Activated T-helper 1 cell treated with anti-CD3 and anti-CD28 coated beads, Interleukin-12 subunit alpha, Interleukin-12 subunit beta, Interleukin-2, Interleukin-4 antibody, amounts not matched to agents 30 ng/mL and 10 ng/mL and 1 ng/mL, durations not matched to agents 14 hours and 24 hours and 36 hours (primary cell): ENCODE measurements at regions not wholly inside any gene's neighbourhood (a gene's known extent, or its start where the extent isn't known, plus 50 kb on each side); places are given as distances from the start of the nearest gene placed in this dataset.

Experiments
- DNase-seq: peaks from one replicate; pipeline ENCODE4 v3.0.0; 2021; ENCODE audit warnings: low spot score
- H3K27ac Mint-ChIP-seq: one replicate; pipeline ENCODE4 v1.8.0; 2021; ENCODE audit warnings: mild to moderate bottlenecking, mixed read lengths
- H3K27me3 Mint-ChIP-seq: one replicate; pipeline ENCODE4 v1.8.0; 2022; ENCODE audit warnings: mild to moderate bottlenecking, moderate library complexity, mixed read lengths; ENCODE audit not compliant: insufficient read depth
- H3K36me3 Mint-ChIP-seq: one replicate; pipeline ENCODE4 v1.8.0; 2021; ENCODE audit warnings: low read depth, mixed read lengths
- H3K4me1 Mint-ChIP-seq: one replicate; pipeline ENCODE4 v1.8.0; 2021; ENCODE audit warnings: low read depth, mixed read lengths
- H3K4me3 Mint-ChIP-seq: one replicate; pipeline ENCODE4 v1.8.0; 2021; ENCODE audit warnings: mild to moderate bottlenecking, moderate library complexity, mixed read lengths
- H3K9me3 Mint-ChIP-seq: one replicate; pipeline ENCODE4 v1.8.0; 2021; ENCODE audit warnings: mixed read lengths
- intact Hi-C: fragments of 100-400 bp; cut with micrococcal nuclease; formaldehyde crosslinking; loops from one replicate; pipeline ENCODE4 v1.15.1; 2024

DNA sequence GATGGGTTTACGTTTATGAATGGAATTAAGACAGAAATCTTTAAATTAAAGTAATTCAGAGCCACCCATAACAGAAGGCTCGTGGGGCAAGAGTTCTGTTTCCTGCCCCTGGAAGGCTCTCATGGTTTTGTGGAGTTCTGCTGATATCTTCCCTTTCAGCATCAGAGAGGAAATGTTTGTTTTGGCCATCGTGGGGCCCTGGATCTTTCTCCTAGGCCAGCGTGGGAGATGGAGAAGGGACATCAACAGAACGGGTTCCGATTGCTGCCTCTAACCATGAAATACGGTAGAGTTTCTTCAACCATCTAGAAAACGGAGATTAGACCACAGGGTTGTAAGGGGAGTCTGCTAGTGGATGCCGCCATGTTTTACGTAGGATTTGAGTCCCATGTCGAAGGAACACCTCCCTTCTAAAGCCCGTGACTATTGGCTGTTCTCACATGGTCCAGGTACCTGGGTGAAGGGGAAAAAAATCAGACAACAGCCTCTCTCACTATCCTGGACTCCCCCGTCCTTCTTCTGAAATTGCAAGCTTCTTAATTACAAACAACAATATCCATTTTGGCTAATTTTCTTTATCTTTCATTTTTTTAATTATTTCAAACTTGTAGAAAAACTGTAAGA, 169.1 kb upstream of the CELF2 start:
- no peaks in the 10 kb centered on the region for H3K4me1 Mint-ChIP-seq
- DNase-seq: no peak
- H3K4me3 Mint-ChIP-seq: no peak overlapping the region
- H3K27ac Mint-ChIP-seq: no peak overlapping the region
- peaks cover 22% of the 10 kb centered on the region for H3K27me3 Mint-ChIP-seq
- no peaks in the 10 kb centered on the region for H3K36me3 Mint-ChIP-seq
- intact Hi-C loops: no loop called here
- no peaks in the 10 kb centered on the region for H3K9me3 Mint-ChIP-seq

DNA sequence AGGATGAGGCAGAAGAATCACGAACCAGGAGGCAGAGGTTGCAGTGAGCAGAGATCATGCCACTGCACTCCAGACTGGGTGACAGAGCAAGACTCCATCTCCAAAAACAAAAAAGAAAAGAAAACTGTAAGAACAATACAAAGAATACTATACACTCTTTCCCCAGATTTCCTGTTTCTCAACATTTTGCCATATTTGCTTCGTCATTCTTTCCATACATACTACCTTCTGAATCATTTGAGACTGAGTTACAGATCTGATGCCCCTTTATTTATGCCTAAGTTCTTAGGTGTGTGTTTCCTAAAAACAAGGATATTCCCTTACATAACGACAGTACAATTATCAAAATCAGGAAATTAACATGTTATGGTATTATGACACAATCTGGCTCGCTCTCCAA, 168.4 kb upstream of the CELF2 start:
- Mint-ChIP-seq H3K27me3 (peaks cover 17% of the 10 kb centered on the region), H3K4me1 (no peaks in the 10 kb centered on the region), H3K9me3 (no peaks in the 10 kb centered on the region), H3K4me3 (no peak overlapping the region), H3K36me3 (no peaks in the 10 kb centered on the region), H3K27ac (no peak overlapping the region)
- DNase-seq: no peak
- intact Hi-C loops: no loop called here

DNA sequence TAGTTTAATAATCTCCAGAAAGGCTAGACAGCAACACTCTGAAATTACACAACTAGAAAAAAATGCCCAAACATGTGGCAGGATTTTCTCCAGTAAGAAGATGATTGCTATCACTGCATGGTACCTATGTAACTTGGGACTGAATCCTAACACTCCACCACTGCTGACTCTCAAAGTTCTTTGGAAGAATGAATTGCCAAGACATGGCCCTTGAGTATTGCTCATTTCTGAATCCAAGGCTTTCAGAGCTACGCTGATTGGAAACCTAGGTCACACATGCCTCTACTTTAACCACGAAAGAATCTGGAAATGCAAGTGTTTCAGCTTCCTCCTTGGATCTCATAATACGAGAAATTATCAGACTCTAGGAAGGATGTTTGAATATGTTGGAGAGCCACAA, 167.5 kb upstream of the CELF2 start:
- H3K4me1 Mint-ChIP-seq: peaks cover 6% of the 10 kb centered on the region
- H3K9me3 Mint-ChIP-seq: no peaks in the 10 kb centered on the region
- H3K27ac Mint-ChIP-seq: no peak overlapping the region
- no peaks in the 10 kb centered on the region for H3K36me3 Mint-ChIP-seq
- peaks cover 11% of the 10 kb centered on the region for H3K27me3 Mint-ChIP-seq
- intact Hi-C loops: no loop called here
- DNase-seq: no peak
- no peak overlapping the region for H3K4me3 Mint-ChIP-seq

DNA sequence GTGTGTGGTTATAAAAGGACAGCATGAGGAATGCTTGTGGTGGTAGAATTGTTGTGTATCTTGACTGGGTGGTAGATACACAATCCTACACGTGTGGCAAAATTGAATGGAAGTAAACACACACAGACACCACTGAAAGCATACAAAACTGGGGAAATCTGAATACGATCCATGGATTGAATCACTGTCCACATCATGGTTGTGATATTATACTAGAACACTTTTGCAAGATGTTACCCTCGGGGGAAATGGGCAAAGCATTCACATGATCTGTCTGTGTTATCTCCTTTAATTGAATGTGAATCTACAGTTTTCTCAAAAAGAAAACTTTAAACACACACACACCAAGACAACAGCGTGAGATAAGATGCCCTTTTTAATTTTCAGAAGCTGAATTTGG, 165.2 kb upstream of the CELF2 start:
- H3K27ac Mint-ChIP-seq: no peak overlapping the region
- H3K4me3 Mint-ChIP-seq: no peak overlapping the region
- no peak for DNase-seq
- intact Hi-C loops: no loop called here
- H3K27me3 Mint-ChIP-seq: peaks cover 10% of the 10 kb centered on the region
- H3K9me3 Mint-ChIP-seq: no peaks in the 10 kb centered on the region
- H3K4me1 Mint-ChIP-seq: peaks cover 10% of the 10 kb centered on the region
- no peaks in the 10 kb centered on the region for H3K36me3 Mint-ChIP-seq

DNA sequence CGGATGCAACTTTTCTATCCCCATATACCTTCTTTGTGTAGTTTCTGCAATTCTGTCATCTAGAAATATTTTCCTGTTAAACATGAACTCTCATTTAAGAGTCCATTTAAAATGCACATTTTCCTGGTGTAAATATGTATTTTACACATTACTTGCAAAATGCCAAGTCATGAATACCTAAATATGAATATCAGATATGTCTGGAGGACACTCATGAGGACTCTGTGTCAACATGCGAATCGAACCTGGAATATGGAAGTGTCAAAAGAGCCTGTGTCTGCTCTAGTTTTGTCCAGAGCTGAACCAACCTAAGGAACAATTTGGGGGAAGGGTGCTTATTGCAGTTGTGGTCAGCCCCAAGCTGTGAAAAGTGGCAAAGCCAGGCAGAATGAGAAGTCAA, 163.7 kb upstream of the CELF2 start:
- Mint-ChIP-seq H3K27me3 (peaks cover 12% of the 10 kb centered on the region), H3K4me1 (peaks cover 10% of the 10 kb centered on the region)
- intact Hi-C loops: no loop called here

DNA sequence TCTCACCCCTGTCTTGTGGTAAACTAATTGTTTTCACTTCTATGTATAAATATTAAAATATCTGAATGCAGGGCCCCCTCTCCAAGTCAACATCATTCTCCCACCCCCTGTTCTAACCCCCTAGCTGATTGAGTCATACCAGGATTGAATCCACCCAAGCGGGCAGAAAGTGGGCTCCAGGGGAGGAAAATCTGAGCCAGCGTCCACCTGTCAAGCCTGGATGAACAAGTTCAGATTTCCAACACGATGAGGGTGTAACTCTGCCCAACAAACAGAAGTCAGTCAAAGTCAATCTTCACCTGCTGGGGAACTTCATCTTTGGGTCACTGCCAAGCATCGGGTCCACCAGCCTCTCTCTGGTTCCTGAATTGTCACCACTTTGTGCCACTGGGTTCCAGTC, 162.9 kb upstream of the CELF2 start:
- intact Hi-C loops: no loop called here
- H3K4me3 Mint-ChIP-seq: no peak overlapping the region
- peaks cover 10% of the 10 kb centered on the region for H3K4me1 Mint-ChIP-seq
- H3K27ac Mint-ChIP-seq: no peak overlapping the region
- peaks cover 12% of the 10 kb centered on the region for H3K27me3 Mint-ChIP-seq
- no peaks in the 10 kb centered on the region for H3K36me3 Mint-ChIP-seq
- DNase-seq: no peak
- no peaks in the 10 kb centered on the region for H3K9me3 Mint-ChIP-seq

More for the DNA sequence above, 163.7 kb upstream of the CELF2 start:
- Mint-ChIP-seq H3K36me3 (no peaks in the 10 kb centered on the region), H3K4me3 (no peak overlapping the region), H3K27ac (no peak overlapping the region), H3K9me3 (no peaks in the 10 kb centered on the region)
- DNase-seq: no peak

DNA sequence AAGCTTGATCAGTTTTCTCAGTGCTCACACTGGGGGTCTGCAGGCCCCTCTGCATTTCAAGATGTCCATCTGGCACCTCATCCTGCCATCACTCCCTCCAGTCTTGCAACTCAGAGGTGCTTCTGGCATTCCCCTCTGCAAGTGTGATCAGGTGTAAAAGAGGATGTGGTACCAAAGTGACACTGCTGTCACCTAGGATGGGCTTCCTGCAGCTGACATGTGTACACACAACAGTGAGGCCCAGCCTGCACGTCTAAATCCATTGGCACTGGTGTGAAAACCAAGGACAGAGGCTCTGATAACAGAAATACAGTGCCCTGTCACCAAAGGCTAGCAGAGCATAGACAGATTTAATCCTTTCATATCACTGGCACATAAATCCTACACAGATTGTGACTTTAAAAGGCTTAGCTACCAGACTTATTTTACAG, 162.5 kb upstream of the CELF2 start:
- H3K9me3 Mint-ChIP-seq: no peaks in the 10 kb centered on the region
- no peak overlapping the region for H3K27ac Mint-ChIP-seq
- no peaks in the 10 kb centered on the region for H3K36me3 Mint-ChIP-seq
- H3K4me1 Mint-ChIP-seq: peaks cover 10% of the 10 kb centered on the region
- H3K27me3 Mint-ChIP-seq: peaks cover 12% of the 10 kb centered on the region
- peak; percentile 7 for DNase-seq
- H3K4me3 Mint-ChIP-seq: no peak overlapping the region
- intact Hi-C loops: no loop called here

DNA sequence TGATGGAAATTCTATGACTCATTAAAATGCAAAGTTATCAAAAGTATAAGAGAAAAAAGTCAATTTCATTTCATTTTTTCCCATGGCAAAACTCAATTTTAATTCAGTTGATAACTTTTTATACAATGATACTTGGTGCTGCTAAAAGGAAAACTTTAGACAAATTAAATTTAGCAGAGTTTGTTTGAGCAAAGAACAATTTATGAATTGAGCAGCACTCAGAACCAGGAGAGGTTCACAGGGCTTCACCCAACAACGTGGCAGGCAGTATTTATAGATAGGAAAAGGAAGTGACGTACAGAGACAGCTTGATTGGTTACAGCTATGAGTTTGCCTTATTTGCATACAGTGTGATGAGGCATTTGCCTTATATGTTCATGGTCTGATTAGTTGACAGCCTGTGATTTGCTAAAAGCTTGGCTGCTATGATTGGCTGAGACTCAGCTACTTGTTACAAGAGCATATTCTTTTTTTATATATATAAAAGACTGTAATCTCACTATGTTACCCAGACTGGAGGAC, 157.2 kb upstream of the CELF2 start:
- DNase-seq: no peak
- Mint-ChIP-seq H3K27me3 (peaks cover 12% of the 10 kb centered on the region), H3K4me1 (peaks cover under 1% of the 10 kb centered on the region), H3K4me3 (no peak overlapping the region), H3K9me3 (no peaks in the 10 kb centered on the region), H3K36me3 (no peaks in the 10 kb centered on the region), H3K27ac (no peak overlapping the region)
- intact Hi-C loops: no loop called here

DNA sequence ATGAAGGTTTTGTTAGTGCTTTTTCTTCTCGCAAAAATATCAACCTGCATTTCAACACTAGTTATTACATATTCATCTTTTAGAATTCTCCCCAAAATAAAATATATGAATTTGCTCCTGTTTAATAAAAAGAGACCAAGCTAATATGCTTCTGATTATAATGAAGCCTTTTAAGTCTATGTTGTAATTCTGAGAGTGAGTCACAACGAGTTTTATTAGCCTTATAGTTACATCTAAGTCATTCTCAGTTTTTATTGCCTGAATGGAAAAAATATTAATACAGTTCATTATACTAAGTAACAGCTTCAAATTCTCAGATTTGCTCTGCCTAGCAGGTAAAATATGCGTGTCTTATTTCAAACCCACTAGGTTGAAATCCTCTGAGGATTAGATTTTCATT, 152.4 kb upstream of the CELF2 start:
- Mint-ChIP-seq H3K4me1 (no peaks in the 10 kb centered on the region), H3K9me3 (no peaks in the 10 kb centered on the region), H3K4me3 (no peak overlapping the region)

DNA sequence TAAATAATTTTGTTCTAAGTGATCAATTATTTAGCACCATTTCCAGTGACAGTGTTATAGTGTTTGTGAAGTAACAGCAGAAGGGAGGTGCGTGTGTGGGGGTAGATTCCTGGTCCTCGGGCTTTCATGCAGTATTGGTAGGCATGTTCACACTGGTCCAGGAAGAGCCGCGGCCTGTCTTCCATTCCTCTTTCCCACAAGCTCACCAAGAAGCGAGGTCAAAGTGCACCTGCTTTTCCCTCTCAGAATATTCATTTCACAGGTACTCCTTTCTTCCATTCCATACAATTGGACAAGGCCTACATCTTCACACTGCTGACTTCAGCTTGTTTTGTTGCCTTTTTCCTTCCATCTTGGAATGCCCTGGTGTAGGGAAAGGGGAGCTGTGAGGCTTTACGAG, 151.8 kb upstream of the CELF2 start:
- Mint-ChIP-seq H3K27me3 (peaks cover 5% of the 10 kb centered on the region), H3K36me3 (no peaks in the 10 kb centered on the region), H3K4me1 (no peaks in the 10 kb centered on the region), H3K27ac (no peak overlapping the region), H3K9me3 (no peaks in the 10 kb centered on the region), H3K4me3 (no peak overlapping the region)
- intact Hi-C loops: no loop called here
- DNase-seq: no peak

More for the DNA sequence above, 152.4 kb upstream of the CELF2 start:
- intact Hi-C loops: no loop called here
- DNase-seq: no peak
- H3K27ac Mint-ChIP-seq: no peak overlapping the region
- peaks cover 5% of the 10 kb centered on the region for H3K27me3 Mint-ChIP-seq
- no peaks in the 10 kb centered on the region for H3K36me3 Mint-ChIP-seq

DNA sequence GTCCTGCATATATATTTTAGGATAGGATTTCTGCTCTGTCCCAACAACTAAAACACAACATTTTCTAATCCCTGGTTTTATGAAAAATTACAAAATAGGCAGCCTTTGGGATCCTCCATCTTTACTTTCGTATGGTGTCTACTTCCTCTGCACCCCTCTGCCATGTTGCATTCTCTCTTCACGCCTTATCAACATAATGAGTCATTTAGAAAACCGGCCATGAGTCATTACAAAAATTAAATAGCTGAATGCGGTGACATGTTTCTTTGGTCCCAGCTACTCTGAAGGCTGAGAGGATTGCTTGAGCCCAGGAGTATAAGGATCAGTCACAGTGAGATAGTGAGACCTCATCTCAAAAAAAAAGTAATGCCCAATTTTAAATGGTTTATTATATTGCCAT, 148.1 kb upstream of the CELF2 start:
- no peak for DNase-seq
- H3K36me3 Mint-ChIP-seq: no peaks in the 10 kb centered on the region
- intact Hi-C loops: no loop called here
- H3K27ac Mint-ChIP-seq: no peak overlapping the region
- H3K4me1 Mint-ChIP-seq: no peaks in the 10 kb centered on the region
- H3K27me3 Mint-ChIP-seq: peaks cover 11% of the 10 kb centered on the region
- H3K9me3 Mint-ChIP-seq: no peaks in the 10 kb centered on the region
- no peak overlapping the region for H3K4me3 Mint-ChIP-seq

DNA sequence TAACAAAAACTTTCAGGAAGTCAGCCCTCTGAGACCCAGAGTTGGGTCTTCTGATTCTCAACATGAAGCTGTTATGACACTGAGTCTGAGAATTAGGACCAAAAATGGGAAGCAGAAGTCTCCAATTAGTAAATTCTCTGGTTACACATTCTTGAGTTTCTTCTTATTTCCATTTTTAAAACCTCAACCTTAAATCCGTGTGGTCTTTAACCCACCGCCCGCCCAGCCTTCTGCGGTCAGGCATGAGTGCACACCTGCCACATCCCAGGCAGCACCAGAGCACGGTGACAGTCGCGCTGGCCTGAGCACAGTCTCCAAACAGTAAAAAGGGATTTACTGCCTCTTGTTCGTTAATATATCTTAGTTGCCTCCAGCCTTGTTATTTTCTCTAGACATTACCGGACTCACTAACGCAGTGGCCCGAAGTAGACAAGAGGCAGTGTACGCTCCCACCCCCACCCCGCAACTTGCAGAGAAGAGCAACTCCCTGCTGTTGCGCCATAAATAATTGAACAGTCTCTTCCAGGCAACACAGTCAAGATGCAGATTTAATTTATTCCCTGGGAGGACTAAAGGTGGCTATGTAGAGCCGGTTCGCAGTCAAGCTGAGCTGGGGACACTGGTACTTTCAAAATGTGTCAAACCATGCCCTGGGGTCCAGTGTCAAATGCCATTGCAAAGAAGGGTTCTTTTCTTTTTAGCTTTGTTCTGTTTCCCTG, 147.0 kb upstream of the CELF2 start:
- DNase-seq: no peak
- H3K4me1 Mint-ChIP-seq: no peaks in the 10 kb centered on the region
- no peak overlapping the region for H3K4me3 Mint-ChIP-seq
- no peaks in the 10 kb centered on the region for H3K36me3 Mint-ChIP-seq
- H3K27me3 Mint-ChIP-seq: peaks cover 10% of the 10 kb centered on the region
- intact Hi-C loops: no loop called here
- H3K27ac Mint-ChIP-seq: no peak overlapping the region
- H3K9me3 Mint-ChIP-seq: no peaks in the 10 kb centered on the region

DNA sequence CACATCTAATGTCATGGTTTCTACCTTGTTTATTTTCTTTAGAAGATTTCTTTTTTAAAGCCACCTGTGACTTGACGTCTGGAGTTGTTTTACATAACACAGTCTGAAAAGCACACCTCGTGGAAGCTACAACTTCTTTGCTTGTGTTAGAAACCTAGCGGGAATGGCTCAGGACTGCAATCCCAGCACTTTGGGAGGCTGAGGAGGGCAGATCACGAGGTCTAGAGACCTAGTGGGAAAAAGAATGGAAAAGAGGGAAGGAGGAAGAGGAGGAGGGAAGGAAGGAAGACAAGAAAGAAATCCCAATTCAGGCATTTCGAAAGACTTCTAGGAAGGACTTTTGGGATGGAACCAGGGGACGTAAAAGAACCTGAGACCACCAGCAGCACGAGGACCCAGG, 146.3 kb upstream of the CELF2 start:
- Mint-ChIP-seq H3K9me3 (no peaks in the 10 kb centered on the region), H3K27me3 (peaks cover 11% of the 10 kb centered on the region), H3K36me3 (no peaks in the 10 kb centered on the region), H3K27ac (no peak overlapping the region), H3K4me1 (no peaks in the 10 kb centered on the region), H3K4me3 (no peak overlapping the region)
- intact Hi-C loops: no loop called here
- no peak for DNase-seq
